ENCODE measurements at regions not wholly inside any gene's neighbourhood (a gene's known extent, or its start where the extent isn't known, plus 50 kb on each side); places are given as distances from the start of the nearest gene placed in this dataset.

DNA sequence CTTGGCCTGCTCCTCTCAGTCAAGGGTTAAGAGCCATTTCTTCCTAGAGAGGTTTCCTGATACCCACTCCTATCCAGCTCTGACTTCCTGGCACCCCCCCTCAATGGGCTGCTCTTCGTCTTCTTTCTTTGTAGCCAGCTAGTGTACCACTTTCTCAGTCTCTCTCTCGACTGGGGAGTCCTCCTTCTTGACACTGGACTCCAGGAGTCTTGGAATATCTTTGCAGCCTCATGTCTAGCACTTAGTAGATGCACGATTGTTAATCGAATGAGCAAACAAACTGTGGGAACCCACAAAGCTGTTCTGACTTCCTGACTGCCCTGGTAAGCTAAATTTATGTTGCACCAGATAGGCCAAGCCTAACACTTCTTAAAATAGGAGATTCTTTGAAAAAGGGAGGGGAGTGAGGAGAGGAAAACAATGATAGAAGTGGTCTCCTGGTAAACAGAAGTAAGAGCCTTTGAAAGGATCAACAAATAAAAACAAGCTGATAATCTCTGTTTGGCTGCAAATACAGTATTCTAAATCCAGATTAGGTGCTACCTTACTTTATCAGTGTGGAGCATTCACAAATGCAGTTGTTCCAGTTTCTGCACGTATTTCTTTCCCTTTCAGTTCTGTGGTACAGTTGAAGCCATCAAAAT is 160.1 kb upstream of the CITED2 start:
- no peak for TF ChIP-seq POLR2A (IDR thresholded peaks at IDR 0.05)
- TF ChIP-seq, protein P1, sequence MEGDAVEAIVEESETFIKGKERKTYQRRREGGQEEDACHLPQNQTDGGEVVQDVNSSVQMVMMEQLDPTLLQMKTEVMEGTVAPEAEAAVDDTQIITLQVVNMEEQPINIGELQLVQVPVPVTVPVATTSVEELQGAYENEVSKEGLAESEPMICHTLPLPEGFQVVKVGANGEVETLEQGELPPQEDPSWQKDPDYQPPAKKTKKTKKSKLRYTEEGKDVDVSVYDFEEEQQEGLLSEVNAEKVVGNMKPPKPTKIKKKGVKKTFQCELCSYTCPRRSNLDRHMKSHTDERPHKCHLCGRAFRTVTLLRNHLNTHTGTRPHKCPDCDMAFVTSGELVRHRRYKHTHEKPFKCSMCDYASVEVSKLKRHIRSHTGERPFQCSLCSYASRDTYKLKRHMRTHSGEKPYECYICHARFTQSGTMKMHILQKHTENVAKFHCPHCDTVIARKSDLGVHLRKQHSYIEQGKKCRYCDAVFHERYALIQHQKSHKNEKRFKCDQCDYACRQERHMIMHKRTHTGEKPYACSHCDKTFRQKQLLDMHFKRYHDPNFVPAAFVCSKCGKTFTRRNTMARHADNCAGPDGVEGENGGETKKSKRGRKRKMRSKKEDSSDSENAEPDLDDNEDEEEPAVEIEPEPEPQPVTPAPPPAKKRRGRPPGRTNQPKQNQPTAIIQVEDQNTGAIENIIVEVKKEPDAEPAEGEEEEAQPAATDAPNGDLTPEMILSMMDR (IDR thresholded peaks at IDR 0.05) = no peak
